ENCODE measurements at regions not wholly inside any gene's neighbourhood (a gene's known extent, or its start where the extent isn't known, plus 50 kb on each side); places are given as distances from the start of the nearest gene placed in this dataset.
"Not testable (repeated sequence)": the region's sequence is repeated elsewhere in the genome, so short reads cannot be mapped to it uniquely, and the experiment has no call there.

- no peak for DNase-seq (ENCODE audit: low read depth in 2 of 2)
Measured at GRCh38 chr10:15430969-15431771, 60.1 kb upstream of the FAM171A1 start.

- DNase-seq (ENCODE audit: low read depth in 2 of 2) = no peak
Measured at GRCh38 chr10:15428681-15429080, 57.6 kb upstream of the FAM171A1 start.

GRCh38 chr10:15427843-15428414 is 56.8 kb upstream of the FAM171A1 start:
- DNase-seq (ENCODE audit: low read depth in 2 of 2) = peak in 1 of 2 experiments; percentile 28

- DNase-seq (ENCODE audit: low read depth in 2 of 2) = no peak
Measured at GRCh38 chr10:15426558-15426957, 55.5 kb upstream of the FAM171A1 start.

GRCh38 chr10:15426115-15426514 is 55.0 kb upstream of the FAM171A1 start:
- DNase-seq (ENCODE audit: low read depth in 2 of 2) = no peak

GRCh38 chr10:15421875-15422274 is 50.8 kb upstream of the FAM171A1 start:
- not testable (repeated sequence) for DNase-seq (ENCODE audit: low read depth in 2 of 2)
